Inferior parietal cortex (tissue), 1 donor: ENCODE measurements at regions not wholly inside any gene's neighbourhood (a gene's known extent, or its start where the extent isn't known, plus 50 kb on each side); places are given as distances from the start of the nearest gene placed in this dataset.
"Not testable (repeated sequence)": the region's sequence is repeated elsewhere in the genome, so short reads cannot be mapped to it uniquely, and the experiment has no call there.

Source experiments
- DNase-seq: peaks from one replicate; pipeline ENCODE4 v3.0.0-alpha.2; 2016; ENCODE audit errors: extremely low spot score

- no peak for DNase-seq
Observed at GRCh38 chr5:97544240-97544639, 361.2 kb upstream of the RIOK2 start.

GRCh38 chr5:97544678-97545077, 361.6 kb upstream of the RIOK2 start:
- DNase-seq: no peak

- DNase-seq: no peak
Observed at GRCh38 chr5:97545446-97545845, 362.4 kb upstream of the RIOK2 start.

- DNase-seq: no peak
Observed at GRCh38 chr5:97545886-97546535, 363.0 kb upstream of the RIOK2 start.

- no peak for DNase-seq
Observed at GRCh38 chr5:97547430-97547829, 364.4 kb upstream of the RIOK2 start.

GRCh38 chr5:97547999-97548738, 365.1 kb upstream of the RIOK2 start:
- DNase-seq: no peak

GRCh38 chr5:97548739-97549080, 365.7 kb upstream of the RIOK2 start:
- no peak for DNase-seq

- DNase-seq: no peak
Observed at GRCh38 chr5:97549496-97549895, 366.4 kb upstream of the RIOK2 start.

GRCh38 chr5:97550164-97550563, 367.1 kb upstream of the RIOK2 start:
- no peak for DNase-seq

- no peak for DNase-seq
Observed at GRCh38 chr5:97550818-97551217, 367.8 kb upstream of the RIOK2 start.

GRCh38 chr5:97553604-97554452, 370.8 kb upstream of the RIOK2 start:
- no peak for DNase-seq

- peak; percentile 51 for DNase-seq
Observed at GRCh38 chr5:97554977-97555643, 372.1 kb upstream of the RIOK2 start.

- no peak for DNase-seq
Observed at GRCh38 chr5:97555644-97555981, 372.6 kb upstream of the RIOK2 start.

GRCh38 chr5:97559827-97560598, 377.0 kb upstream of the RIOK2 start:
- DNase-seq: no peak

- no peak for DNase-seq
Observed at GRCh38 chr5:97560599-97560993, 377.5 kb upstream of the RIOK2 start.

GRCh38 chr5:97563050-97563657, 380.1 kb upstream of the RIOK2 start:
- DNase-seq: no peak

GRCh38 chr5:97568382-97568781, 385.3 kb upstream of the RIOK2 start:
- no peak for DNase-seq

- DNase-seq: no peak
Observed at GRCh38 chr5:97570242-97570641, 387.2 kb upstream of the RIOK2 start.

GRCh38 chr5:97575322-97575721, 392.3 kb upstream of the RIOK2 start:
- no peak for DNase-seq

- DNase-seq: no peak
Observed at GRCh38 chr5:97576956-97577355, 393.9 kb upstream of the RIOK2 start.

GRCh38 chr5:97579977-97580376, 396.9 kb upstream of the RIOK2 start:
- not testable (repeated sequence) for DNase-seq
